AG09309 (cell line): ENCODE measurements at regions not wholly inside any gene's neighbourhood (a gene's known extent, or its start where the extent isn't known, plus 50 kb on each side); places are given as distances from the start of the nearest gene placed in this dataset.

Experiments
- DNase-seq: peaks from one replicate; pipeline ENCODE4 v3.0.0-alpha.2; 2010; ENCODE audit warnings: low read depth
- H3K4me3 ChIP-seq: 2 replicates; pipeline ENCODE4 v1.5.1; 2011; ENCODE audit warnings: mild to moderate bottlenecking, low read depth, low read length, moderate library complexity; ENCODE audit not compliant: control insufficient read depth
- CTCF ChIP-seq: IDR thresholded peaks from 2 replicates; pipeline ENCODE4 v1.5.1; 2011; ENCODE audit warnings: mild to moderate bottlenecking, low read depth, low read length, inconsistent platforms; ENCODE audit not compliant: insufficient read depth, control insufficient read depth; ENCODE audit errors: missing control alignments

- no peak for DNase-seq
- no peak for TF ChIP-seq CTCF
- H3K4me3 ChIP-seq: no peak overlapping the region
These were observed 68.3 kb upstream of the MYT1L start for GRCh38 chr2:2399396-2399795.

- H3K4me3 ChIP-seq: no peak overlapping the region
- DNase-seq: no peak
- TF ChIP-seq CTCF: no peak
These were observed 61.3 kb upstream of the MYT1L start for GRCh38 chr2:2392332-2392731.

- no peak for DNase-seq
- no peak for TF ChIP-seq CTCF
- no peak overlapping the region for H3K4me3 ChIP-seq
These were observed 58.1 kb upstream of the MYT1L start for GRCh38 chr2:2389215-2389614.
